H9 (cell line): ENCODE measurements at regions not wholly inside any gene's neighbourhood (a gene's known extent, or its start where the extent isn't known, plus 50 kb on each side); places are given as distances from the start of the nearest gene placed in this dataset.

Experiments used
- DNase-seq: peaks from one replicate; pipeline ENCODE4 v3.0.0-alpha.2; 2017
- H2AFZ ChIP-seq: one replicate; pipeline ENCODE4 v1.6.1; 2013; ENCODE audit warnings: mild to moderate bottlenecking, low read length, control low read depth, moderate library complexity
- H2AK5ac ChIP-seq: 2 replicates; pipeline ENCODE4 v1.6.1; 2013; ENCODE audit warnings: low read length, control low read depth, mixed read lengths; ENCODE audit not compliant: insufficient read length
- H2BK120ac ChIP-seq: one replicate; pipeline ENCODE4 v1.6.1; 2013; ENCODE audit warnings: low read depth, mild to moderate bottlenecking, low read length, control low read depth, inconsistent platforms; ENCODE audit not compliant: poor library complexity, severe bottlenecking
- H2BK12ac ChIP-seq: 2 replicates; pipeline ENCODE4 v1.6.1; 2013; ENCODE audit warnings: low read length, control low read depth, mixed read lengths, low read depth; ENCODE audit not compliant: insufficient read length
- H2BK15ac ChIP-seq: 2 replicates; pipeline ENCODE4 v1.6.1; 2013; ENCODE audit warnings: low read depth, low read length, control low read depth
- H2BK20ac ChIP-seq: one replicate; pipeline ENCODE4 v1.6.1; 2013; ENCODE audit warnings: low read depth, mild to moderate bottlenecking, low read length, control low read depth, inconsistent platforms; ENCODE audit not compliant: poor library complexity, severe bottlenecking
- H2BK5ac ChIP-seq: 2 replicates; pipeline ENCODE4 v1.6.1; 2013; ENCODE audit warnings: low read length, control low read depth, mixed read lengths; ENCODE audit not compliant: insufficient read length
- H3K14ac ChIP-seq: 2 replicates; pipeline ENCODE4 v1.6.1; 2013; ENCODE audit warnings: low read length, control low read depth; ENCODE audit not compliant: insufficient read depth
- H3K18ac ChIP-seq: 2 replicates; pipeline ENCODE4 v1.6.1; 2013; ENCODE audit warnings: low read depth, mild to moderate bottlenecking, mixed read lengths, low read length, control low read depth; ENCODE audit not compliant: insufficient read length
- H3K23ac ChIP-seq: 2 replicates; pipeline ENCODE4 v1.6.1; 2013; ENCODE audit warnings: low read length, control low read depth, mixed read lengths, low read depth; ENCODE audit not compliant: insufficient read length
- H3K23me2 ChIP-seq: 2 replicates; pipeline ENCODE4 v1.6.1; 2013; ENCODE audit warnings: low read depth, mild to moderate bottlenecking, mixed read lengths, low read length, control low read depth; ENCODE audit not compliant: insufficient read length, poor library complexity, severe bottlenecking
- H3K27ac ChIP-seq: 2 replicates; pipeline ENCODE4 v1.5.1; 2013; ENCODE audit warnings: low read length, control low read depth, mixed read lengths, low read depth; ENCODE audit not compliant: insufficient read length
- H3K27me3 ChIP-seq: 2 replicates; pipeline ENCODE4 v1.6.1; 2013; ENCODE audit warnings: low read length, control low read depth, inconsistent platforms; ENCODE audit not compliant: insufficient read depth
- H3K4ac ChIP-seq: 2 replicates; pipeline ENCODE4 v1.6.1; 2013; ENCODE audit warnings: low read depth, mild to moderate bottlenecking, control low read depth, inconsistent platforms, low read length, moderate library complexity
- H3K4me1 ChIP-seq: 2 replicates; pipeline ENCODE4 v1.6.1; 2013; ENCODE audit warnings: low read length, control low read depth, inconsistent platforms; ENCODE audit not compliant: insufficient read depth
- H3K4me2 ChIP-seq: 2 replicates; pipeline ENCODE4 v1.6.1; 2013; ENCODE audit warnings: low read length, control low read depth, mixed read lengths; ENCODE audit not compliant: insufficient read length, insufficient read depth
- H3K56ac ChIP-seq: 2 replicates; pipeline ENCODE4 v1.6.1; 2013; ENCODE audit warnings: low read depth, mild to moderate bottlenecking, mixed read lengths, low read length, control low read depth; ENCODE audit not compliant: insufficient read length
- H3K79me1 ChIP-seq: 2 replicates; pipeline ENCODE4 v1.6.1; 2013; ENCODE audit warnings: low read depth, mild to moderate bottlenecking, moderate library complexity, low read length, control low read depth, inconsistent platforms; ENCODE audit not compliant: insufficient read depth, poor library complexity, severe bottlenecking
- H3K79me2 ChIP-seq: 2 replicates; pipeline ENCODE4 v1.6.1; 2013; ENCODE audit warnings: low read length, control low read depth, inconsistent platforms; ENCODE audit not compliant: insufficient read depth
- H3K9ac ChIP-seq: 2 replicates; pipeline ENCODE4 v1.6.1; 2013; ENCODE audit warnings: low read length, control low read depth, mixed read lengths; ENCODE audit not compliant: insufficient read length; ENCODE audit errors: extremely low read depth
- H3K9me3 ChIP-seq: one replicate; pipeline ENCODE4 v1.6.1; 2013; ENCODE audit warnings: low read depth, low read length, inconsistent platforms; ENCODE audit not compliant: control insufficient read depth
- H3T11ph ChIP-seq: one replicate; pipeline ENCODE4 v1.6.1; 2013; ENCODE audit warnings: mild to moderate bottlenecking, low read length, control low read depth, inconsistent platforms
- H4K20me1 ChIP-seq: one replicate; pipeline ENCODE4 v1.6.1; 2013; ENCODE audit not compliant: control insufficient read depth, insufficient read length, insufficient read depth
- H4K5ac ChIP-seq: 2 replicates; pipeline ENCODE4 v1.6.1; 2013; ENCODE audit warnings: low read depth, mild to moderate bottlenecking, mixed read lengths, low read length, control low read depth; ENCODE audit not compliant: insufficient read length
- H4K8ac ChIP-seq: replicated peaks from 2 replicates; pipeline ENCODE4 v1.6.1; 2013; ENCODE audit warnings: low read length, control low read depth, mixed read lengths, low read depth; ENCODE audit not compliant: insufficient read length
- H4K91ac ChIP-seq: 2 replicates; pipeline ENCODE4 v1.6.1; 2013; ENCODE audit warnings: low read depth, mild to moderate bottlenecking, moderate library complexity, mixed read lengths, low read length, control low read depth; ENCODE audit not compliant: insufficient read length
- H3K27ac Mint-ChIP-seq, 3 experiments: 2 replicates in 2 of 3; 3 replicates in 1 of 3; pipeline ENCODE4 v1.8.0; 2020 to 2021; ENCODE audit warnings: mixed read lengths in 3 of 3, mild to moderate bottlenecking in 1 of 3, moderate library complexity in 1 of 3
- H3K27me3 Mint-ChIP-seq: 2 replicates; pipeline ENCODE4 v1.8.0; 2021; ENCODE audit warnings: low read depth, mild to moderate bottlenecking, moderate library complexity, mixed read lengths
- H3K36me3 Mint-ChIP-seq, 3 experiments: 2 replicates in 2 of 3; 3 replicates in 1 of 3; pipeline ENCODE4 v1.8.0; 2020 to 2021; ENCODE audit warnings: low read depth in 3 of 3, mixed read lengths in 3 of 3; ENCODE audit not compliant: insufficient read depth in 1 of 3
- H3K4me1 Mint-ChIP-seq, 2 experiments: 2 replicates each; pipeline ENCODE4 v1.8.0; 2020; ENCODE audit warnings: mixed read lengths in 2 of 2
- H3K4me3 Mint-ChIP-seq, 2 experiments: 2 replicates in 1 of 2; 3 replicates in 1 of 2; pipeline ENCODE4 v1.8.0; 2020 to 2021; ENCODE audit warnings: mild to moderate bottlenecking in 2 of 2, mixed read lengths in 2 of 2, moderate library complexity in 1 of 2
- H3K9me3 Mint-ChIP-seq, 2 experiments: 2 replicates in 1 of 2; 3 replicates in 1 of 2; pipeline ENCODE4 v1.8.0; 2020; ENCODE audit warnings: mild to moderate bottlenecking in 2 of 2, mixed read lengths in 2 of 2, moderate library complexity in 1 of 2
- WGBS: extraction: QIAGEN DNeasy Blood & Tissue Kit; methylation state at CpG from one replicate; pipeline ENCODE4 v1.1.7; 2013; ENCODE audit warnings: missing lambda C conversion rate, low lambda C conversion rate, mixed read lengths; ENCODE audit not compliant: insufficient read length; ENCODE audit errors: extremely low coverage; 5-methylcytosine and 5-hydroxymethylcytosine counted together
- TF ChIP-seq, protein P1 (sequence below): fragments of 200-600 bp; sonication (generic); conservative IDR thresholded peaks from 3 replicates; pipeline ENCODE4 v1.8.0; 2021; ENCODE audit warnings: antibody characterized with exemption, mild to moderate bottlenecking

DNA sequence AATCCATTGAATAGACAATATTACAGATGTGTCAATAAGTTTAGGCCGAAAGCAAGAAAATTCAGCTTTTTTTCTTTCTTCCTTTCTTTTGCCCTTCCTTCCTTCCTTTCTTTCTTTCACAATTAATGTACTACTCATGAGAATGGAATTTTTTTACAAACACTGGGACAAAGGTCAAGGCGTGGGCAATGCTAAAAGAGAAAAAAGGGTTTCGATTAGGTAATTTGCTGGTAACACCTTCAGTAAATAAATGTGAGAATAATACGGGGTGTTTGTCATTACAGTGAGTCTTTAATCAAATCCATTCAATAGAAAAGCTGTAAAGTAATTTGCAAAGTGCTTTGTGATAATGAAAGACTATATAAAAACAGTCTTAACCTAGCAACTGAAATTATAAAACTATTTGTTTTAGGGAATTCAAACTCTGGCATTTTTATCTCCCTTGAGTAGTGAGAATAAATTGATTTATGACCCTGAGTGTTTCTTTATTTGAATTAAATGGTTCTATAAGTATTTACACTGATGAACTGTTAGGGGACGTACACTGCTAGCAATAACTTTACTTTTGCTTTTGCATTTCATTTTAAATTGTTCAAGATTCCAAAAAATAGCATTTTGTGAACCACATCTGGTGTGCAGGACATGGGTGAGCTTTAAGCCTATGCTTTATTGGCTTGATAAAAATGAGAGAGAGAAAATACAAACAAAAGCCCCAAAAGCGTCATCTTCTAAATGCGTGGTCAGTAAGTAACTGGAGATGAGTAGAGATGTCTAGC lies 104.2 kb upstream of the THRB start:
- Histone ChIP-seq H4K91ac (no peak overlapping the region), H3K79me2 (no peaks in the 10 kb centered on the region), H2BK5ac (no peak overlapping the region), H3K23ac (no peak overlapping the region), H3K9ac (no peak overlapping the region), H3K4me1 (no peaks in the 10 kb centered on the region), H3K18ac (no peak overlapping the region), H3K79me1 (no peaks in the 10 kb centered on the region), H2BK20ac (no peak overlapping the region), H4K5ac (no peak overlapping the region), H3K4ac (no peak overlapping the region), H3K23me2 (no peaks in the 10 kb centered on the region), H3K56ac (no peak overlapping the region), H2BK15ac (no peak overlapping the region), H3K27me3 (no peaks in the 10 kb centered on the region), H3K27ac (no peak overlapping the region), H3K14ac (no peak overlapping the region), H3T11ph (no peak overlapping the region), H2AK5ac (no peak overlapping the region), H2BK12ac (no peak overlapping the region), H2BK120ac (no peak overlapping the region), H4K20me1 (no peaks in the 10 kb centered on the region), H3K4me2 (no peak overlapping the region), H4K8ac (no peak overlapping the region), H2AFZ (no peak overlapping the region), H3K9me3 (no peaks in the 10 kb centered on the region)
- no CpG with 5 or more reads among the region's 7 CpGs for WGBS
- Mint-ChIP-seq H3K9me3 (no peaks in the 10 kb centered on the region), H3K4me1 (peaks cover 6 to 11% of the 10 kb centered on the region in 2 experiments), H3K27ac (no peak overlapping the region), H3K36me3 (no peaks in the 10 kb centered on the region), H3K4me3 (no peak overlapping the region), H3K27me3 (no peaks in the 10 kb centered on the region)
- no peak for DNase-seq
- TF ChIP-seq, protein P1, sequence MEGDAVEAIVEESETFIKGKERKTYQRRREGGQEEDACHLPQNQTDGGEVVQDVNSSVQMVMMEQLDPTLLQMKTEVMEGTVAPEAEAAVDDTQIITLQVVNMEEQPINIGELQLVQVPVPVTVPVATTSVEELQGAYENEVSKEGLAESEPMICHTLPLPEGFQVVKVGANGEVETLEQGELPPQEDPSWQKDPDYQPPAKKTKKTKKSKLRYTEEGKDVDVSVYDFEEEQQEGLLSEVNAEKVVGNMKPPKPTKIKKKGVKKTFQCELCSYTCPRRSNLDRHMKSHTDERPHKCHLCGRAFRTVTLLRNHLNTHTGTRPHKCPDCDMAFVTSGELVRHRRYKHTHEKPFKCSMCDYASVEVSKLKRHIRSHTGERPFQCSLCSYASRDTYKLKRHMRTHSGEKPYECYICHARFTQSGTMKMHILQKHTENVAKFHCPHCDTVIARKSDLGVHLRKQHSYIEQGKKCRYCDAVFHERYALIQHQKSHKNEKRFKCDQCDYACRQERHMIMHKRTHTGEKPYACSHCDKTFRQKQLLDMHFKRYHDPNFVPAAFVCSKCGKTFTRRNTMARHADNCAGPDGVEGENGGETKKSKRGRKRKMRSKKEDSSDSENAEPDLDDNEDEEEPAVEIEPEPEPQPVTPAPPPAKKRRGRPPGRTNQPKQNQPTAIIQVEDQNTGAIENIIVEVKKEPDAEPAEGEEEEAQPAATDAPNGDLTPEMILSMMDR: no peak
